ENCODE measurements at regions not wholly inside any gene's neighbourhood (a gene's known extent, or its start where the extent isn't known, plus 50 kb on each side); places are given as distances from the start of the nearest gene placed in this dataset.

GRCh38 chr15:26382444-26383072 is 390.3 kb downstream of the GABRB3 start:
- peaks cover 5% of the 10 kb centered on the region for H3K9me3 ChIP-seq (replicated peaks)
- no peaks in the 10 kb centered on the region for H3K36me3 ChIP-seq
- TF ChIP-seq CTCF (IDR thresholded peaks at IDR 0.05; ENCODE audit: borderline replicate concordance): no peak
- no peaks in the 10 kb centered on the region for H3K4me1 ChIP-seq
- intact Hi-C loops (cut with micrococcal nuclease): no loop called here
- H3K27ac ChIP-seq (replicated peaks): no peak overlapping the region
- no peak for DNase-seq
- H3K27me3 ChIP-seq (ENCODE audit: low read depth): no peaks in the 10 kb centered on the region
- no peak overlapping the region for H3K4me3 ChIP-seq

GRCh38 chr15:26378304-26378703 is 394.6 kb downstream of the GABRB3 start:
- Histone ChIP-seq H3K4me1 (no peaks in the 10 kb centered on the region), H3K9me3 (replicated peaks) (peaks cover 31% of the 10 kb centered on the region), H3K36me3 (no peaks in the 10 kb centered on the region), H3K4me3 (no peak overlapping the region), H3K27ac (replicated peaks) (no peak overlapping the region), H3K27me3 (ENCODE audit: low read depth) (no peaks in the 10 kb centered on the region)
- no peak for DNase-seq
- TF ChIP-seq CTCF (IDR thresholded peaks at IDR 0.05; ENCODE audit: borderline replicate concordance): no peak
- intact Hi-C loops (cut with micrococcal nuclease): no loop called here

- no peak overlapping the region for H3K4me3 ChIP-seq
- H3K36me3 ChIP-seq: no peaks in the 10 kb centered on the region
- no peaks in the 10 kb centered on the region for H3K27me3 ChIP-seq (ENCODE audit: low read depth)
- peaks cover 31% of the 10 kb centered on the region for H3K9me3 ChIP-seq (replicated peaks)
- intact Hi-C loops (cut with micrococcal nuclease): no loop called here
- DNase-seq: no peak
- TF ChIP-seq CTCF (IDR thresholded peaks at IDR 0.05; ENCODE audit: borderline replicate concordance): no peak
- no peak overlapping the region for H3K27ac ChIP-seq (replicated peaks)
- no peaks in the 10 kb centered on the region for H3K4me1 ChIP-seq
Measured at GRCh38 chr15:26376243-26376642, 396.6 kb downstream of the GABRB3 start.

- Histone ChIP-seq H3K4me3 (no peak overlapping the region), H3K27me3 (ENCODE audit: low read depth) (no peaks in the 10 kb centered on the region), H3K36me3 (no peaks in the 10 kb centered on the region), H3K9me3 (replicated peaks) (peaks cover 31% of the 10 kb centered on the region), H3K27ac (replicated peaks) (no peak overlapping the region), H3K4me1 (no peaks in the 10 kb centered on the region)
- DNase-seq: no peak
- intact Hi-C loops (cut with micrococcal nuclease): no loop called here
- no peak for TF ChIP-seq CTCF (IDR thresholded peaks at IDR 0.05; ENCODE audit: borderline replicate concordance)
Measured at GRCh38 chr15:26374806-26375205, 398.1 kb downstream of the GABRB3 start.

GRCh38 chr15:26372706-26373105 is 400.2 kb downstream of the GABRB3 start:
- TF ChIP-seq CTCF (IDR thresholded peaks at IDR 0.05; ENCODE audit: borderline replicate concordance): no peak
- intact Hi-C loops (cut with micrococcal nuclease): no loop called here
- Histone ChIP-seq H3K36me3 (no peaks in the 10 kb centered on the region), H3K27ac (replicated peaks) (no peak overlapping the region), H3K4me1 (no peaks in the 10 kb centered on the region), H3K27me3 (ENCODE audit: low read depth) (no peaks in the 10 kb centered on the region), H3K9me3 (replicated peaks) (peaks cover 27% of the 10 kb centered on the region), H3K4me3 (no peak overlapping the region)
- DNase-seq: no peak

Data from left ventricle myocardium inferior (tissue), 1 donor.